ENCODE measurements at regions not wholly inside any gene's neighbourhood (a gene's known extent, or its start where the extent isn't known, plus 50 kb on each side); places are given as distances from the start of the nearest gene placed in this dataset.

- TF ChIP-seq, protein P1, sequence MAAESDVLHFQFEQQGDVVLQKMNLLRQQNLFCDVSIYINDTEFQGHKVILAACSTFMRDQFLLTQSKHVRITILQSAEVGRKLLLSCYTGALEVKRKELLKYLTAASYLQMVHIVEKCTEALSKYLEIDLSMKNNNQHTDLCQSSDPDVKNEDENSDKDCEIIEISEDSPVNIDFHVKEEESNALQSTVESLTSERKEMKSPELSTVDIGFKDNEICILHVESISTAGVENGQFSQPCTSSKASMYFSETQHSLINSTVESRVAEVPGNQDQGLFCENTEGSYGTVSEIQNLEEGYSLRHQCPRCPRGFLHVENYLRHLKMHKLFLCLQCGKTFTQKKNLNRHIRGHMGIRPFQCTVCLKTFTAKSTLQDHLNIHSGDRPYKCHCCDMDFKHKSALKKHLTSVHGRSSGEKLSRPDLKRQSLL (tag by site-specific recombination; IDR thresholded peaks at IDR 0.05) = no peak
- TF ChIP-seq PRDM1 (tag by site-specific recombination; IDR thresholded peaks at IDR 0.05) (no peak), ZNF513 (tag by site-specific recombination; IDR thresholded peaks at IDR 0.05) (no peak), ZNF555 (tag by site-specific recombination; conservative IDR thresholded peaks at IDR 0.05) (no peak), ZNF148 (tag by site-specific recombination; IDR thresholded peaks at IDR 0.05; ENCODE audit: borderline replicate concordance) (no peak), ZNF174 (tag by site-specific recombination; IDR thresholded peaks at IDR 0.05) (no peak), ZNF239 (tag by site-specific recombination; IDR thresholded peaks at IDR 0.05) (no peak), ZNF132 (tag by site-specific recombination; IDR thresholded peaks at IDR 0.05; ENCODE audit: borderline replicate concordance) (no peak), ZFP37 (tag by site-specific recombination; IDR thresholded peaks at IDR 0.05) (no peak), ZNF664 (tag by site-specific recombination; IDR thresholded peaks at IDR 0.05) (no peak), ZNF138 (tag by site-specific recombination; IDR thresholded peaks at IDR 0.05; ENCODE audit: borderline replicate concordance) (no peak), SP7 (tag by site-specific recombination; IDR thresholded peaks at IDR 0.05) (no peak), ZNF155 (tag by site-specific recombination; IDR thresholded peaks at IDR 0.05) (no peak)
Measured at GRCh38 chr5:96079962-96080361, 118.3 kb upstream of the ELL2 start (continued).

- Histone ChIP-seq H3K9me3 (ENCODE audit: control insufficient read depth, insufficient read depth, low read depth, low read length) (no peaks in the 10 kb centered on the region), H3K4me1 (ENCODE audit: control insufficient read depth, insufficient read depth, low read length) (peaks cover 8% of the 10 kb centered on the region; the same call in 1 of the 2 replicates), H3K4me3 (ENCODE audit: low read depth, low read length) (no peak overlapping the region), H3K36me3 (ENCODE audit: control insufficient read depth in 2 of 2, insufficient read depth in 1 of 2, low read length in 2 of 2) (no peaks in the 10 kb centered on the region), H3K27ac (ENCODE audit: extremely low read depth, low read depth, low read length) (no peak overlapping the region)
- ChIA-PET CTCF (interaction anchor here (0.6 to 0.9 kb wide), 2 partner anchors 58 to 120 kb away, joined by 3 to 4 read pairs; no protein-coding TSS in a partner anchor), POLR2A (no interaction called here)
- TF ChIP-seq, protein P2, sequence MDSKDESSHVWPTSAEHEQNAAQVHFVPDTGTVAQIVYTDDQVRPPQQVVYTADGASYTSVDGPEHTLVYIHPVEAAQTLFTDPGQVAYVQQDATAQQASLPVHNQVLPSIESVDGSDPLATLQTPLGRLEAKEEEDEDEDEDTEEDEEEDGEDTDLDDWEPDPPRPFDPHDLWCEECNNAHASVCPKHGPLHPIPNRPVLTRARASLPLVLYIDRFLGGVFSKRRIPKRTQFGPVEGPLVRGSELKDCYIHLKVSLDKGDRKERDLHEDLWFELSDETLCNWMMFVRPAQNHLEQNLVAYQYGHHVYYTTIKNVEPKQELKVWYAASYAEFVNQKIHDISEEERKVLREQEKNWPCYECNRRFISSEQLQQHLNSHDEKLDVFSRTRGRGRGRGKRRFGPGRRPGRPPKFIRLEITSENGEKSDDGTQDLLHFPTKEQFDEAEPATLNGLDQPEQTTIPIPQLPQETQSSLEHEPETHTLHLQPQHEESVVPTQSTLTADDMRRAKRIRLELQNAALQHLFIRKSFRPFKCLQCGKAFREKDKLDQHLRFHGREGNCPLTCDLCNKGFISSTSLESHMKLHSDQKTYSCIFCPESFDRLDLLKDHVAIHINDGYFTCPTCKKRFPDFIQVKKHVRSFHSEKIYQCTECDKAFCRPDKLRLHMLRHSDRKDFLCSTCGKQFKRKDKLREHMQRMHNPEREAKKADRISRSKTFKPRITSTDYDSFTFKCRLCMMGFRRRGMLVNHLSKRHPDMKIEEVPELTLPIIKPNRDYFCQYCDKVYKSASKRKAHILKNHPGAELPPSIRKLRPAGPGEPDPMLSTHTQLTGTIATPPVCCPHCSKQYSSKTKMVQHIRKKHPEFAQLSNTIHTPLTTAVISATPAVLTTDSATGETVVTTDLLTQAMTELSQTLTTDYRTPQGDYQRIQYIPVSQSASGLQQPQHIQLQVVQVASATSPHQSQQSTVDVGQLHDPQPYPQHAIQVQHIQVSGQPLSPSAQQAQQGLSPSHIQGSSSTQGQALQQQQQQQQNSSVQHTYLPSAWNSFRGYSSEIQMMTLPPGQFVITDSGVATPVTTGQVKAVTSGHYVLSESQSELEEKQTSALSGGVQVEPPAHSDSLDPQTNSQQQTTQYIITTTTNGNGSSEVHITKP (tag by site-specific recombination; IDR thresholded peaks at IDR 0.05) = peak; percentile 91
- TF ChIP-seq ZNF10 (tag by site-specific recombination; IDR thresholded peaks at IDR 0.05) (no peak), HIC1 (tag by site-specific recombination; IDR thresholded peaks at IDR 0.05) (no peak), ZNF549 (tag by site-specific recombination; IDR thresholded peaks at IDR 0.05) (no peak), PRDM1 (tag by site-specific recombination; IDR thresholded peaks at IDR 0.05) (peak; percentile 65), ZNF692 (tag by site-specific recombination; IDR thresholded peaks at IDR 0.05) (peak; percentile 63), HOXD13 (CRISPR knock-in tag; IDR thresholded peaks at IDR 0.05; ENCODE audit: borderline replicate concordance) (no peak), SP7 (tag by site-specific recombination; IDR thresholded peaks at IDR 0.05) (no peak)
- TF ChIP-seq, protein P3, sequence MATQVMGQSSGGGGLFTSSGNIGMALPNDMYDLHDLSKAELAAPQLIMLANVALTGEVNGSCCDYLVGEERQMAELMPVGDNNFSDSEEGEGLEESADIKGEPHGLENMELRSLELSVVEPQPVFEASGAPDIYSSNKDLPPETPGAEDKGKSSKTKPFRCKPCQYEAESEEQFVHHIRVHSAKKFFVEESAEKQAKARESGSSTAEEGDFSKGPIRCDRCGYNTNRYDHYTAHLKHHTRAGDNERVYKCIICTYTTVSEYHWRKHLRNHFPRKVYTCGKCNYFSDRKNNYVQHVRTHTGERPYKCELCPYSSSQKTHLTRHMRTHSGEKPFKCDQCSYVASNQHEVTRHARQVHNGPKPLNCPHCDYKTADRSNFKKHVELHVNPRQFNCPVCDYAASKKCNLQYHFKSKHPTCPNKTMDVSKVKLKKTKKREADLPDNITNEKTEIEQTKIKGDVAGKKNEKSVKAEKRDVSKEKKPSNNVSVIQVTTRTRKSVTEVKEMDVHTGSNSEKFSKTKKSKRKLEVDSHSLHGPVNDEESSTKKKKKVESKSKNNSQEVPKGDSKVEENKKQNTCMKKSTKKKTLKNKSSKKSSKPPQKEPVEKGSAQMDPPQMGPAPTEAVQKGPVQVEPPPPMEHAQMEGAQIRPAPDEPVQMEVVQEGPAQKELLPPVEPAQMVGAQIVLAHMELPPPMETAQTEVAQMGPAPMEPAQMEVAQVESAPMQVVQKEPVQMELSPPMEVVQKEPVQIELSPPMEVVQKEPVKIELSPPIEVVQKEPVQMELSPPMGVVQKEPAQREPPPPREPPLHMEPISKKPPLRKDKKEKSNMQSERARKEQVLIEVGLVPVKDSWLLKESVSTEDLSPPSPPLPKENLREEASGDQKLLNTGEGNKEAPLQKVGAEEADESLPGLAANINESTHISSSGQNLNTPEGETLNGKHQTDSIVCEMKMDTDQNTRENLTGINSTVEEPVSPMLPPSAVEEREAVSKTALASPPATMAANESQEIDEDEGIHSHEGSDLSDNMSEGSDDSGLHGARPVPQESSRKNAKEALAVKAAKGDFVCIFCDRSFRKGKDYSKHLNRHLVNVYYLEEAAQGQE (tag by site-specific recombination; IDR thresholded peaks at IDR 0.05) = no peak
Measured at GRCh38 chr5:96079075-96079474, 117.4 kb upstream of the ELL2 start.
